ENCODE measurements at regions not wholly inside any gene's neighbourhood (a gene's known extent, or its start where the extent isn't known, plus 50 kb on each side); places are given as distances from the start of the nearest gene placed in this dataset.
A peak's percentile ranks its signal among the peaks of the same experiment; 100 is the strongest.

DNA sequence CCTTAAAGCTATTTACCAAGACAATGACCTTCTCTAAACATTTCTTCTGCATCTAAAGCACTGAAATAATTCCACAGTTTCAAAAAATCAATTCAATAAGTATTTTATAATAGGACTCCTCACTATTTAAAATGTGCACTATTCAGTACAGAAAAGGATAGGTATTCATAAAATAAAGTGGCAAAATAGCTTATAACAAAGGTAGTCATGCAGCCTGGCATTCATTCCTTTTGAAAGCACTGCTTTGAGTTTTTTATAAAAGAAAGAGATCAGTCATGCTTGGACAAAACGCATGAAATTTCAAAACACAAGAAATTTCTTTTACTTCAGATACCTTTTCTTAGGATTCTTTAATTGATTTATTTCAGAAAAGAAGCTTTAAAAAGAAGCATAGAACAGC lies 689.7 kb upstream of the PHF14 start:
- Histone ChIP-seq H3K4me3 (no peak overlapping the region), H3K27me3 (no peaks in the 10 kb centered on the region), H3K27ac (no peak overlapping the region), H3K4me1 (no peaks in the 10 kb centered on the region), H3K9me3 (no peaks in the 10 kb centered on the region), H3K36me3 (replicated peaks in 1 of 2; ENCODE audit: insufficient read depth in 1 of 2, low read depth in 2 of 2) (no peaks in the 10 kb centered on the region)
- DNase-seq, result no peak
- no peak for TF ChIP-seq POLR2A (IDR thresholded peaks at IDR 0.05)
- TF ChIP-seq, protein P1, sequence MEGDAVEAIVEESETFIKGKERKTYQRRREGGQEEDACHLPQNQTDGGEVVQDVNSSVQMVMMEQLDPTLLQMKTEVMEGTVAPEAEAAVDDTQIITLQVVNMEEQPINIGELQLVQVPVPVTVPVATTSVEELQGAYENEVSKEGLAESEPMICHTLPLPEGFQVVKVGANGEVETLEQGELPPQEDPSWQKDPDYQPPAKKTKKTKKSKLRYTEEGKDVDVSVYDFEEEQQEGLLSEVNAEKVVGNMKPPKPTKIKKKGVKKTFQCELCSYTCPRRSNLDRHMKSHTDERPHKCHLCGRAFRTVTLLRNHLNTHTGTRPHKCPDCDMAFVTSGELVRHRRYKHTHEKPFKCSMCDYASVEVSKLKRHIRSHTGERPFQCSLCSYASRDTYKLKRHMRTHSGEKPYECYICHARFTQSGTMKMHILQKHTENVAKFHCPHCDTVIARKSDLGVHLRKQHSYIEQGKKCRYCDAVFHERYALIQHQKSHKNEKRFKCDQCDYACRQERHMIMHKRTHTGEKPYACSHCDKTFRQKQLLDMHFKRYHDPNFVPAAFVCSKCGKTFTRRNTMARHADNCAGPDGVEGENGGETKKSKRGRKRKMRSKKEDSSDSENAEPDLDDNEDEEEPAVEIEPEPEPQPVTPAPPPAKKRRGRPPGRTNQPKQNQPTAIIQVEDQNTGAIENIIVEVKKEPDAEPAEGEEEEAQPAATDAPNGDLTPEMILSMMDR (IDR thresholded peaks at IDR 0.05), result no peak
- intact Hi-C loops (cut with DNase I), result no loop called here
- WGBS, 2 donors, result 86 to 96% methylated on average over 1 of the region's 1 CpG
- no peak for ATAC-seq

DNA sequence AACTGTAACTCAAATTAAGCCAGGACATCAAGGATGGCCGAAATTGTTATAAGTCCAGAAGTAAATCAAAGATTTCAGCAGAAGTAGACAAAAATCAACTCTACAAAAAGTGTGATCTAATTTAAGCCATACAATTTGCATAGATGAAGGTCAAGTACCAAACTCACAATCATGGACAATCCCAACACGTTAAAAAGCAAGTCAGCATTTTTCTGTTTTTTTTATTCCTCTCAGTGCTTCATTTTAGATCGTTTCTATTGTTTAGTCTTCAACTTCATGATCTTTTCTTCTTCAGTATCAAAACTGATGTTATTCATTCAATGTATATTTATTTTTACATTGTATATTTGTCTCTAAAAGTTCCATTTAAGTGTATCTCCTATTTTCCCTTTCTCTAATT lies 674.3 kb upstream of the PHF14 start:
- H3K36me3 ChIP-seq (replicated peaks in 1 of 2; ENCODE audit: insufficient read depth in 1 of 2, low read depth in 2 of 2), result no peaks in the 10 kb centered on the region
- TF ChIP-seq, protein P1 (IDR thresholded peaks at IDR 0.05), result no peak
- TF ChIP-seq POLR2A (IDR thresholded peaks at IDR 0.05), result no peak
- 64 to 69% methylated on average over 3 of the region's 3 CpGs for whole genome bisulfite sequencing, 2 donors
- no peak overlapping the region for H3K27ac ChIP-seq
- no peak for ATAC-seq
- DNase-seq, result no peak
- no peak overlapping the region for H3K4me3 ChIP-seq
- H3K9me3 ChIP-seq, result no peaks in the 10 kb centered on the region
- intact Hi-C loops (cut with DNase I), result no loop called here
- no peaks in the 10 kb centered on the region for H3K27me3 ChIP-seq
- no peaks in the 10 kb centered on the region for H3K4me1 ChIP-seq

DNA sequence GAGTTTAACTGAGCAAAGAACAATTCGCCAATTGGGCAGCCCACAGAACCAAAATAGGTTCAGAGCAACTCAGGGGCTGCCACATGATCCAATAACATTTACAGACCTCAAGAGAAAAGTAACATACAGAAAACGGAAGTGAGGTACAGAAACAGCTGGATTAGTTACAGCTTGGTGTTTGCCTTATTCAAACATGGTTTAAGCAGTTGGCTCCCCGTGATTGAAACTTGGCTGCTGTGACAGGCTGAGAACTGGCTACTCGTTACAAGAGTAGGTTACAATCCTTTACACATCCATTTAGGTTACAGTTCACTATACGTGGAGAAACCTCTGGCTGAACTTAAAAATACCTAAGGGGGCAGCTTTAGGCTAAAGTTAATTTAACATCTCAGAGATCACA lies 673.1 kb upstream of the PHF14 start:
- Histone ChIP-seq H3K4me1 (no peaks in the 10 kb centered on the region), H3K27me3 (no peaks in the 10 kb centered on the region), H3K27ac (no peak overlapping the region), H3K36me3 (replicated peaks in 1 of 2; ENCODE audit: insufficient read depth in 1 of 2, low read depth in 2 of 2) (no peaks in the 10 kb centered on the region), H3K9me3 (no peaks in the 10 kb centered on the region), H3K4me3 (no peak overlapping the region)
- no peak for TF ChIP-seq POLR2A (IDR thresholded peaks at IDR 0.05)
- TF ChIP-seq, protein P1 (IDR thresholded peaks at IDR 0.05), result no peak
- intact Hi-C loops (cut with DNase I), result no loop called here
- no peak for ATAC-seq
- peak in 2 of 4 donors; percentile 2 to 35 for DNase-seq
- WGBS, 2 donors, result 13 to 22% methylated on average over 5 of the region's 5 CpGs

GRCh38 chr7:10308276-10308675 lies 665.4 kb upstream of the PHF14 start:
- no peak for DNase-seq
- ATAC-seq, result no peak
- H3K9me3 ChIP-seq, result no peaks in the 10 kb centered on the region
- no peaks in the 10 kb centered on the region for H3K27me3 ChIP-seq
- H3K27ac ChIP-seq, result no peak overlapping the region
- intact Hi-C loops (cut with DNase I), result no loop called here
- TF ChIP-seq POLR2A (IDR thresholded peaks at IDR 0.05), result no peak
- TF ChIP-seq, protein P1 (IDR thresholded peaks at IDR 0.05), result no peak
- no peaks in the 10 kb centered on the region for H3K4me1 ChIP-seq
- no peaks in the 10 kb centered on the region for H3K36me3 ChIP-seq (replicated peaks in 1 of 2; ENCODE audit: insufficient read depth in 1 of 2, low read depth in 2 of 2)
- no peak overlapping the region for H3K4me3 ChIP-seq

GRCh38 chr7:10312942-10313341 lies 660.7 kb upstream of the PHF14 start:
- no peak for TF ChIP-seq POLR2A (IDR thresholded peaks at IDR 0.05)
- TF ChIP-seq, protein P1 (IDR thresholded peaks at IDR 0.05), result no peak
- Histone ChIP-seq H3K9me3 (no peaks in the 10 kb centered on the region), H3K36me3 (replicated peaks in 1 of 2; ENCODE audit: insufficient read depth in 1 of 2, low read depth in 2 of 2) (no peaks in the 10 kb centered on the region), H3K4me3 (no peak overlapping the region), H3K4me1 (no peaks in the 10 kb centered on the region), H3K27ac (no peak overlapping the region), H3K27me3 (no peaks in the 10 kb centered on the region)
- ATAC-seq, result no peak
- intact Hi-C loops (cut with DNase I), result no loop called here
- no peak for DNase-seq
- WGBS, 2 donors, result 93 to 100% methylated on average over 2 of the region's 2 CpGs
